Dendritic cell treated with granulocyte-macrophage colony-stimulating factor and Interleukin-4, amounts not matched to agents 40 ng/mL and 50 ng/mL, for 4 days (primary cell): ENCODE measurements at regions not wholly inside any gene's neighbourhood (a gene's known extent, or its start where the extent isn't known, plus 50 kb on each side); places are given as distances from the start of the nearest gene placed in this dataset.
"Not testable (repeated sequence)": the region's sequence is repeated elsewhere in the genome, so short reads cannot be mapped to it uniquely, and the experiment has no call there.

Source experiments
- H3K27ac Mint-ChIP-seq: one replicate; pipeline ENCODE4 v1.8.0; 2022; ENCODE audit warnings: mild to moderate bottlenecking, mixed read lengths
- H3K27me3 Mint-ChIP-seq: one replicate; pipeline ENCODE4 v1.8.0; 2022; ENCODE audit warnings: mild to moderate bottlenecking, mixed read lengths
- H3K36me3 Mint-ChIP-seq: one replicate; pipeline ENCODE4 v1.8.0; 2022; ENCODE audit warnings: low read depth, mixed read lengths
- H3K4me1 Mint-ChIP-seq: one replicate; pipeline ENCODE4 v1.8.0; 2022; ENCODE audit warnings: low read depth, mixed read lengths
- H3K4me3 Mint-ChIP-seq: one replicate; pipeline ENCODE4 v1.8.0; 2022; ENCODE audit warnings: mild to moderate bottlenecking, moderate library complexity, mixed read lengths
- H3K9me3 Mint-ChIP-seq: one replicate; pipeline ENCODE4 v1.8.0; 2022; ENCODE audit warnings: mixed read lengths
- intact Hi-C: fragments of 100-400 bp; cut with micrococcal nuclease; formaldehyde crosslinking; loops from one replicate; pipeline ENCODE4 v1.15.0; 2022

DNA sequence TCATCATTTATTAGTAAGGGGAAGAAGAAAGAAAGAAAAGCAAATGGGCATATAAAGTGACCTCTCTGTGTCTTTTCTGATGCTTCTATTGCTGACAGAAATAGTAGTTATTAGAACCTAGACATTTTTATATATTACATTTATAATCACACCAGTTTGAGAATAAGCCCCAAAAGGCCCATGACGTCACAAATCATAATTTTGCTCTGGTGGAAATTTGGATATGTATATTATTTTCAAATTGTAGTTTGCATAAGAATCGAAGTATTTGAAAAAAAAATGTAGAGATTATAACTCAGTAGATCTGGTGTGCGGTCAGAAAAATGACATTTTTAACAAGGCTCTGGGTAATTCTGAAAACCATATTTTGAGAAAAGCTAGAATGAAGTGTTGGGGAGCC lies 101.2 kb upstream of the STEAP1 start:
- no peaks in the 10 kb centered on the region for H3K36me3 Mint-ChIP-seq
- intact Hi-C loops: no loop called here
- H3K4me3 Mint-ChIP-seq: no peak overlapping the region
- peaks cover 15% of the 10 kb centered on the region for H3K9me3 Mint-ChIP-seq
- H3K27ac Mint-ChIP-seq: no peak overlapping the region
- H3K4me1 Mint-ChIP-seq: no peaks in the 10 kb centered on the region
- no peaks in the 10 kb centered on the region for H3K27me3 Mint-ChIP-seq

DNA sequence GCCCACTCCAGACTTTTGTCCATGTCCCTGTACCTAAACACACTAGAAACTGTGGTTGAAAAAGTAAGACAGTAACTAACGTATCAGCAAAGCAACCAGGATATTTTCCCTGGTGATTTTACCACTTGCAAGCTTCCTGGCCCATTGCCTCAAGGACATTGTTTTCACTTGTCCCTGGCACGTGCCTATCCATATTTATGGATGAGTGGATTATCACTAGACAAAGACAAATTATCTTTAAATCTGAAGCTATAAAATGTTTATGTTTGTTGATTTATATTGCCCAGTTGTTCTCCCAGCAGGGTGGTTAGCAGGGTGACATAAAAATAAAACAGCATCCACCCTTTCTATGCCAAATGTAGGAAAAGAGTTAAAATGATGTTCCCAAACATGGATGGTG lies 93.2 kb upstream of the STEAP1 start:
- Mint-ChIP-seq H3K36me3 (no peaks in the 10 kb centered on the region), H3K27ac (no peak overlapping the region), H3K4me1 (no peaks in the 10 kb centered on the region), H3K9me3 (no peaks in the 10 kb centered on the region), H3K27me3 (no peaks in the 10 kb centered on the region), H3K4me3 (no peak overlapping the region)
- intact Hi-C loops: no loop called here

DNA sequence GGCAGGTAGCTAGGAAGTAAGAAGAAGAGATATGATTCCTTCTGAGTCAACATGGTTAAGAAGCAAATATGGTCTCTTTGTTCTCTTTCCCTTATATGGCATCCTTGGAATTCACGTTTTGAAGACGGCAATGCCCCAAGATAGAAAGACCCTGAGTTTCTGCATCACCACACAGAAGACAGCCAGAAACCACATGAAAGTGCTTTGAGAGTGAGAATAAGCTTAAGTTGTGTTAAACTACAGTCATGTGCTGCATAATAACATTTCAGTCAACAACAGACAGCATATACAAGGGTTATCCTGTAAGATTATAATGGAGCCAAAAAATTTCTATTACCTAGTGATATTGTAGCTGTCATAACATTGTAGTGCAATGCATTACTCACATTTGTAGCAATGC lies 89.9 kb upstream of the STEAP1 start:
- H3K27ac Mint-ChIP-seq: no peak overlapping the region
- H3K4me3 Mint-ChIP-seq: no peak overlapping the region
- H3K4me1 Mint-ChIP-seq: no peaks in the 10 kb centered on the region
- no peaks in the 10 kb centered on the region for H3K27me3 Mint-ChIP-seq
- no peaks in the 10 kb centered on the region for H3K36me3 Mint-ChIP-seq
- no peaks in the 10 kb centered on the region for H3K9me3 Mint-ChIP-seq
- intact Hi-C loops: no loop called here

DNA sequence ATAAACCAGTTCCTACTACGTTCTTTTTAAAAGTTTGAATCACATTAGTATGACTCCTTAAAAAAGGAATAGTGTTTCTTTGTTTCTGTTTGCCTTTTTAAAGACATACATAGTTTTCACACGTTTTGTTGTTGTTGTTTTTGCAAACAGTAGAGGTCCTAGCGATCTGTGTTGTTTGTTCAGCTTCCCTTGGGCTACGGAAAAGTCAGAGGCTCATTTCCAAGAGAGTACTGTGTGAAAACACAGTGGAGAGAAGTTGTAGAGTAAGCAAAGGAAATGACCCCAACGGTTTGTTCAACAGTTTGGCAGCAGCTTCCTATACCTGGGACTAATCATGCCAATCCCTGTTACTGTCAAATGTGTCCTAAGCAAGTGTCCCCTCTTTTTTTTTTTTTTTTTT lies 87.1 kb upstream of the STEAP1 start:
- Mint-ChIP-seq H3K27me3 (no peaks in the 10 kb centered on the region), H3K4me3 (no peak overlapping the region), H3K9me3 (peaks cover 5% of the 10 kb centered on the region), H3K27ac (no peak overlapping the region), H3K4me1 (no peaks in the 10 kb centered on the region), H3K36me3 (no peaks in the 10 kb centered on the region)
- intact Hi-C loops: no loop called here

DNA sequence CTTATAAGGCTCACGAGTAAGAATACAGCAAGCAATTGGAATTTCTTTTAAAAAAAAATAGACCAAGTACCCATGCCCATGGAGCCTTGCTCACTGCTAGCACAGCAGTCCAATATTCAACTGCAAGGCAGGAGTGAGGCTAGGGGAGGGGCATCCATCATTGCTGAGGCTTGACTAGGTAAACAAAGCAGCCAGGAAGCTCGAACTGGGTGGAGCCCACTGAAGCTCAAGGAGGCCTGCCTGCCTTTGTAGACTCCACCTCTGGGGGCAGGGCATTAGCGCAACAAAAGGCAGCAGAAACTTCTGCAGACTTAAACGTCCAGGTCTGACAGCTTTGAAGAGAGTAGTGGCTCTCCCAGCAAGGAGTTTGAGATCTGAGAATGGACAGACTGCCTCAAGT lies 84.0 kb upstream of the STEAP1 start:
- H3K4me3 Mint-ChIP-seq, H3K27ac Mint-ChIP-seq, H3K36me3 Mint-ChIP-seq, H3K4me1 Mint-ChIP-seq, H3K27me3 Mint-ChIP-seq, intact Hi-C loops: not testable (repeated sequence)
- peaks cover 17% of the 10 kb centered on the region for H3K9me3 Mint-ChIP-seq

DNA sequence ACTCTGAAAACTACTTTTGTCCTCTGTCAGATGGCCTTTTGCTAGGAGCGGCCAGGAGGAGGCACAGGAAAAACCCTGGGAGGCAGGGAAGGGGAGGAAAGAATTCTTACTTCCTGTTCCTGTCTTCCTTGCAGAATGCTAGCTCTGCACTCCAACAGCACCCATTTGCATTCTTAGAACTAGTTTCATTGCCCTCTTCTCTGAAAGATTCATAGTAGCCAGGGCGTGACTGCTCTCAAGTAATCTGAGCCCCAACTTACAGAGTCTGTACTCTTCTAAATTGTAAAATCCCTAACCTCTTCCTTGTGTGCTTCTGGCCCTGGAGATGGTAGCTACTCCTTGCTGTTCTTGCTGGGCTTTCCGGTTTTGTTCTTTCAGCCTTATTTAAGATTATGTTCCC lies 75.3 kb upstream of the STEAP1 start:
- intact Hi-C loops: no loop called here
- Mint-ChIP-seq H3K27me3 (no peaks in the 10 kb centered on the region), H3K4me3 (no peak overlapping the region), H3K4me1 (no peaks in the 10 kb centered on the region), H3K9me3 (no peaks in the 10 kb centered on the region), H3K36me3 (no peaks in the 10 kb centered on the region), H3K27ac (no peak overlapping the region)

DNA sequence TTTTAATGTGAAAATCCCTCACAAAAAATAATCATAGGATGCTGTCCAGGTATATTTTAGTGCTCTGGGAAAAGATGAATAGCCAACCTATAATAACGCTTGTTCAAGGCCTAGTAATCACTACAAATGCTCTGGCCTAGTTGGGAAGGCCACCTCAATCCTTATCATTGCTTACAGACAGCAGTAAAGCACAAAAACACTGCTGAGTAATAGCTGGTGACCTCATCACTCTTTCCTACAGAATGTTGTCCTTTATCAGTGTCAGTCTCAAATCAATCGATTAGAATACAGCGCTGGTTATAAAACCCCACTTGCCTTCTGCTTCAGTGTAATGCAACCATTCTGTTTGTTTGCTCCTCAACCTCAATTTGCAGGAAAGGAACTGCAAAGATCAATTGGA lies 72.6 kb upstream of the STEAP1 start:
- H3K4me1 Mint-ChIP-seq: no peaks in the 10 kb centered on the region
- H3K36me3 Mint-ChIP-seq: no peaks in the 10 kb centered on the region
- no peak overlapping the region for H3K27ac Mint-ChIP-seq
- intact Hi-C loops: no loop called here
- no peaks in the 10 kb centered on the region for H3K9me3 Mint-ChIP-seq
- H3K4me3 Mint-ChIP-seq: no peak overlapping the region
- no peaks in the 10 kb centered on the region for H3K27me3 Mint-ChIP-seq

DNA sequence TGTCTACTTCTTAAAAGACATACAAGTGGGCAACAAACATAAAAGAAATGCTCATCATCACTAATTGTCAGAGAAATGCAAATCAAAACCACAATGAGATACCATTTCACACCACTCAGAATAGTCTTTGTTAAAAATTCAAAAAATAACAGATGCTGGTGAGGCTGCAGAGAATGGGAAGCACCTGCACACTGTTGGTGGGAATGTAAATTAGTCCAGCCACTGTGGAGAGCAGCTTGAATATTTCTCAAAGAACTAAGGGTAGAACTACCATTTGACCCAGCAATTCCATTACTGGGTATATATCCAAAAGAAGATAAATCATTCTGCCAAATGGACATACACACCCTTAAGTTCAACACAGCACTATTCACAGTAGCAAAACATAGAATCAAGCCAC lies 61.8 kb upstream of the STEAP1 start:
- Mint-ChIP-seq H3K4me3 (no peak overlapping the region), H3K9me3 (peaks cover 13% of the 10 kb centered on the region), H3K27me3 (no peaks in the 10 kb centered on the region), H3K36me3 (no peaks in the 10 kb centered on the region), H3K4me1 (no peaks in the 10 kb centered on the region), H3K27ac (no peak overlapping the region)
- intact Hi-C loops: no loop called here

DNA sequence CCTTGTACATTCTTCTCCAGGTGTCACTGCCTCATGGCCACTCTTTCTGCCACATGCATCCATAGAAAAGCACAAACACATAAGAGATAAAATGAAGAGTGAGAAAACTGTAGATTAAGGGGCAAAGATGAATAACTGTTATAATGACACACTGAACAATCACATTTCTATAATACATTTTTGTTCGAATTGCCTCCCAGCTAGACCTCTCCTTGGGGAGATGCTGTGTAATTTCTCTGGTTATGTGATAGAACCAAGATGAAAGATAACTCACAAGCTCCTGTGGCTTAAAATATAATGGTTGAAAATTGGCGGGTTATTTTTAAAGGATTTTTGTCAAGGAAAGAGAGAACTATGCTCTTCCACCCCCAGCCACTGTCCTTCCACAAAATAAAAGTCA lies 60.2 kb upstream of the STEAP1 start:
- no peaks in the 10 kb centered on the region for H3K4me1 Mint-ChIP-seq
- intact Hi-C loops: no loop called here
- no peaks in the 10 kb centered on the region for H3K36me3 Mint-ChIP-seq
- no peaks in the 10 kb centered on the region for H3K27me3 Mint-ChIP-seq
- H3K4me3 Mint-ChIP-seq: no peak overlapping the region
- peaks cover 12% of the 10 kb centered on the region for H3K9me3 Mint-ChIP-seq
- H3K27ac Mint-ChIP-seq: no peak overlapping the region
